Activated T-helper 2 cell treated with anti-CD3 and anti-CD28 coated beads, Interferon-gamma antibody, Interleukin-2, Interleukin-4, amounts not matched to agents 10 μg/mL and 5 μg/mL and 100 μg/mL, durations not matched to agents 14 hours and 24 hours and 36 hours (primary cell): ENCODE measurements at regions not wholly inside any gene's neighbourhood (a gene's known extent, or its start where the extent isn't known, plus 50 kb on each side); places are given as distances from the start of the nearest gene placed in this dataset.

Experiments used
- DNase-seq: peaks from one replicate; pipeline ENCODE4 v3.0.0; 2021; ENCODE audit warnings: low spot score
- H3K27ac Mint-ChIP-seq: one replicate; pipeline ENCODE4 v1.8.0; 2021; ENCODE audit warnings: mixed read lengths
- H3K27me3 Mint-ChIP-seq: one replicate; pipeline ENCODE4 v1.8.0; 2021; ENCODE audit warnings: low read depth, mixed read lengths
- H3K36me3 Mint-ChIP-seq: one replicate; pipeline ENCODE4 v1.8.0; 2021; ENCODE audit warnings: low read depth, mixed read lengths
- H3K4me1 Mint-ChIP-seq: one replicate; pipeline ENCODE4 v1.8.0; 2021; ENCODE audit warnings: low read depth, mixed read lengths
- H3K4me3 Mint-ChIP-seq: one replicate; pipeline ENCODE4 v1.8.0; 2021; ENCODE audit warnings: low read depth, mild to moderate bottlenecking, moderate library complexity, mixed read lengths
- H3K9me3 Mint-ChIP-seq: one replicate; pipeline ENCODE4 v1.8.0; 2021; ENCODE audit warnings: mixed read lengths
- intact Hi-C: fragments of 100-400 bp; cut with micrococcal nuclease; formaldehyde crosslinking; loops from one replicate; pipeline ENCODE4 v1.15.1; 2023

- intact Hi-C loops = no loop called here
- H3K9me3 Mint-ChIP-seq = peaks cover 14% of the 10 kb centered on the region
- no peak overlapping the region for H3K4me3 Mint-ChIP-seq
- H3K27ac Mint-ChIP-seq = no peak overlapping the region
- DNase-seq = no peak
- peaks cover 2% of the 10 kb centered on the region for H3K27me3 Mint-ChIP-seq
- peaks cover 14% of the 10 kb centered on the region for H3K36me3 Mint-ChIP-seq
- H3K4me1 Mint-ChIP-seq = peaks cover 3% of the 10 kb centered on the region
Measured at GRCh38 chr14:65888677-65889076, 476.1 kb downstream of the FUT8 start.

- Mint-ChIP-seq H3K4me1 (peaks cover 3% of the 10 kb centered on the region), H3K27ac (no peak overlapping the region), H3K9me3 (peaks cover 32% of the 10 kb centered on the region), H3K27me3 (peaks cover 6% of the 10 kb centered on the region), H3K36me3 (peaks cover 34% of the 10 kb centered on the region), H3K4me3 (no peak overlapping the region)
- DNase-seq = no peak
- intact Hi-C loops = no loop called here
Measured at GRCh38 chr14:65892315-65892714, 479.8 kb downstream of the FUT8 start.

- DNase-seq = no peak
- intact Hi-C loops = no loop called here
- Mint-ChIP-seq H3K36me3 (peaks cover 36% of the 10 kb centered on the region), H3K27me3 (peaks cover 3% of the 10 kb centered on the region), H3K9me3 (peaks cover 53% of the 10 kb centered on the region), H3K27ac (no peak overlapping the region), H3K4me3 (no peak overlapping the region), H3K4me1 (peaks cover 3% of the 10 kb centered on the region)
Measured at GRCh38 chr14:65900164-65900563, 487.6 kb downstream of the FUT8 start.

- Mint-ChIP-seq H3K4me3 (no peak overlapping the region), H3K9me3 (peaks cover 45% of the 10 kb centered on the region), H3K4me1 (peaks cover 3% of the 10 kb centered on the region), H3K27me3 (peaks cover 3% of the 10 kb centered on the region), H3K36me3 (peaks cover 25% of the 10 kb centered on the region), H3K27ac (no peak overlapping the region)
- no peak for DNase-seq
- intact Hi-C loops = no loop called here
Measured at GRCh38 chr14:65901595-65901994, 489.1 kb downstream of the FUT8 start.

GRCh38 chr14:65904988-65905387 is 492.5 kb downstream of the FUT8 start:
- Mint-ChIP-seq H3K36me3 (peaks cover 17% of the 10 kb centered on the region), H3K27me3 (peaks cover 10% of the 10 kb centered on the region), H3K9me3 (peaks cover 26% of the 10 kb centered on the region), H3K27ac (no peak overlapping the region), H3K4me3 (no peak overlapping the region), H3K4me1 (peaks cover 8% of the 10 kb centered on the region)
- DNase-seq = no peak
- intact Hi-C loops = no loop called here

GRCh38 chr14:65906344-65906743 is 493.8 kb downstream of the FUT8 start:
- Mint-ChIP-seq H3K27me3 (peaks cover 13% of the 10 kb centered on the region), H3K36me3 (peaks cover 5% of the 10 kb centered on the region), H3K27ac (no peak overlapping the region), H3K4me1 (peaks cover 14% of the 10 kb centered on the region), H3K9me3 (peaks cover 13% of the 10 kb centered on the region), H3K4me3 (no peak overlapping the region)
- intact Hi-C loops = no loop called here
- no peak for DNase-seq

GRCh38 chr14:65906948-65907347 is 494.4 kb downstream of the FUT8 start:
- H3K27me3 Mint-ChIP-seq = peaks cover 13% of the 10 kb centered on the region
- no peaks in the 10 kb centered on the region for H3K36me3 Mint-ChIP-seq
- peaks cover 8% of the 10 kb centered on the region for H3K9me3 Mint-ChIP-seq
- no peak overlapping the region for H3K4me3 Mint-ChIP-seq
- peaks cover 20% of the 10 kb centered on the region for H3K4me1 Mint-ChIP-seq
- no peak for DNase-seq
- no peak overlapping the region for H3K27ac Mint-ChIP-seq
- intact Hi-C loops = no loop called here

GRCh38 chr14:65910108-65910786 is 497.7 kb downstream of the FUT8 start:
- no peak for DNase-seq
- intact Hi-C loops = no loop called here
- H3K27me3 Mint-ChIP-seq = peaks cover 15% of the 10 kb centered on the region
- no peak overlapping the region for H3K27ac Mint-ChIP-seq
- peaks cover 37% of the 10 kb centered on the region for H3K4me1 Mint-ChIP-seq
- H3K9me3 Mint-ChIP-seq = peaks cover 10% of the 10 kb centered on the region
- no peak overlapping the region for H3K4me3 Mint-ChIP-seq
- H3K36me3 Mint-ChIP-seq = peaks cover 12% of the 10 kb centered on the region

- H3K36me3 Mint-ChIP-seq = peaks cover 31% of the 10 kb centered on the region
- peaks cover 7% of the 10 kb centered on the region for H3K27me3 Mint-ChIP-seq
- intact Hi-C loops = loop anchor here (1.0 kb wide), 1 partner anchor 13 kb away; no protein-coding TSS in a partner anchor
- H3K4me3 Mint-ChIP-seq = no peak overlapping the region
- peaks cover 56% of the 10 kb centered on the region for H3K4me1 Mint-ChIP-seq
- H3K27ac Mint-ChIP-seq = no peak overlapping the region
- peaks cover 26% of the 10 kb centered on the region for H3K9me3 Mint-ChIP-seq
- DNase-seq = no peak
Measured at GRCh38 chr14:65915125-65915524, 502.6 kb downstream of the FUT8 start.

- Mint-ChIP-seq H3K4me1 (peaks cover 53% of the 10 kb centered on the region), H3K27me3 (peaks cover 9% of the 10 kb centered on the region), H3K4me3 (no peak overlapping the region), H3K36me3 (peaks cover 31% of the 10 kb centered on the region), H3K27ac (no peak overlapping the region), H3K9me3 (peaks cover 26% of the 10 kb centered on the region)
- intact Hi-C loops = no loop called here
- DNase-seq = no peak
Measured at GRCh38 chr14:65916055-65916454, 503.5 kb downstream of the FUT8 start.

GRCh38 chr14:65920996-65921395 is 508.5 kb downstream of the FUT8 start:
- Mint-ChIP-seq H3K27ac (no peak overlapping the region), H3K36me3 (peaks cover 26% of the 10 kb centered on the region), H3K9me3 (peaks cover 12% of the 10 kb centered on the region), H3K4me3 (no peak overlapping the region), H3K27me3 (peaks cover 5% of the 10 kb centered on the region), H3K4me1 (peaks cover 38% of the 10 kb centered on the region)
- intact Hi-C loops = no loop called here
- DNase-seq = no peak

- intact Hi-C loops = no loop called here
- peaks cover 3% of the 10 kb centered on the region for H3K9me3 Mint-ChIP-seq
- peaks cover 38% of the 10 kb centered on the region for H3K4me1 Mint-ChIP-seq
- no peak for DNase-seq
- H3K36me3 Mint-ChIP-seq = peaks cover 16% of the 10 kb centered on the region
- H3K4me3 Mint-ChIP-seq = no peak overlapping the region
- H3K27me3 Mint-ChIP-seq = peaks cover 5% of the 10 kb centered on the region
- H3K27ac Mint-ChIP-seq = no peak overlapping the region
Measured at GRCh38 chr14:65922142-65922541, 509.6 kb downstream of the FUT8 start.

- Mint-ChIP-seq H3K27ac (no peak overlapping the region), H3K4me1 (peaks cover 59% of the 10 kb centered on the region), H3K4me3 (peak overlapping the region; percentile 59), H3K9me3 (peaks cover 3% of the 10 kb centered on the region), H3K36me3 (peaks cover 14% of the 10 kb centered on the region), H3K27me3 (no peaks in the 10 kb centered on the region)
- no peak for DNase-seq
- intact Hi-C loops = loop anchor here (5.0 kb wide), 1 partner anchor 714 kb away; no protein-coding TSS in a partner anchor
Measured at GRCh38 chr14:65926504-65926903, 514.0 kb downstream of the FUT8 start.
